Cardiac fibroblast (primary cell): ENCODE measurements at regions not wholly inside any gene's neighbourhood (a gene's known extent, or its start where the extent isn't known, plus 50 kb on each side); places are given as distances from the start of the nearest gene placed in this dataset.

Source experiments
- DNase-seq, 2 donors: peaks; one replicate each; pipeline versions ENCODE4 v3.0.0 to v3.0.0-alpha.2; 2010; ENCODE audit warnings: low read depth in 2 of 2
- H3K4me3 ChIP-seq, 2 donors: replicated peaks in 1 of 2; 1 replicate in 1 of 2; 2 replicates in 1 of 2; pipeline ENCODE4 v1.5.1; 2011; ENCODE audit warnings: low read depth in 2 of 2, low read length in 2 of 2, mild to moderate bottlenecking in 2 of 2, moderate library complexity in 1 of 2
- TF ChIP-seq, protein P1 (sequence below): IDR thresholded peaks from one replicate; pipeline ENCODE4 v1.5.1; 2011; ENCODE audit warnings: low read depth, mild to moderate bottlenecking, low read length, inconsistent platforms

DNA sequence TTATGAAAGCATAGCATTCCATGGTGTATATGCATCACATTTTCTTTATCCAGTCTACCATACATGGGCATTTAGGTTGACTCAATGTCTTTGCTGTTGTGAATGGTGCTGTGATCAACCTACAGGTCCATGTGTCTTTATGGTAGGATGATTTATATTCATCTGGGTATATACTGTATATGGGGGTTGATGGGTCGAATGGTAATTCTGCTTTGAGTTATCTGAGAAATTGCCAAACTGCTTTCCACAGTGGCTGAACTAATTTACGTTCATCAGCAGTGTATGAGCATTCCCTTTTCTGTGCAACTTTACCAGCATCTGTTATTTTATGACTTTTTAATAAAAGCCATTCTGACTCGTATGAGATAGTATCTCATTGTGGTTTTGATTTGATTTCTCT lies 662.4 kb upstream of the BCHE start:
- H3K4me3 ChIP-seq: no peak overlapping the region
- TF ChIP-seq, protein P1, sequence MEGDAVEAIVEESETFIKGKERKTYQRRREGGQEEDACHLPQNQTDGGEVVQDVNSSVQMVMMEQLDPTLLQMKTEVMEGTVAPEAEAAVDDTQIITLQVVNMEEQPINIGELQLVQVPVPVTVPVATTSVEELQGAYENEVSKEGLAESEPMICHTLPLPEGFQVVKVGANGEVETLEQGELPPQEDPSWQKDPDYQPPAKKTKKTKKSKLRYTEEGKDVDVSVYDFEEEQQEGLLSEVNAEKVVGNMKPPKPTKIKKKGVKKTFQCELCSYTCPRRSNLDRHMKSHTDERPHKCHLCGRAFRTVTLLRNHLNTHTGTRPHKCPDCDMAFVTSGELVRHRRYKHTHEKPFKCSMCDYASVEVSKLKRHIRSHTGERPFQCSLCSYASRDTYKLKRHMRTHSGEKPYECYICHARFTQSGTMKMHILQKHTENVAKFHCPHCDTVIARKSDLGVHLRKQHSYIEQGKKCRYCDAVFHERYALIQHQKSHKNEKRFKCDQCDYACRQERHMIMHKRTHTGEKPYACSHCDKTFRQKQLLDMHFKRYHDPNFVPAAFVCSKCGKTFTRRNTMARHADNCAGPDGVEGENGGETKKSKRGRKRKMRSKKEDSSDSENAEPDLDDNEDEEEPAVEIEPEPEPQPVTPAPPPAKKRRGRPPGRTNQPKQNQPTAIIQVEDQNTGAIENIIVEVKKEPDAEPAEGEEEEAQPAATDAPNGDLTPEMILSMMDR: no peak
- no peak for DNase-seq

DNA sequence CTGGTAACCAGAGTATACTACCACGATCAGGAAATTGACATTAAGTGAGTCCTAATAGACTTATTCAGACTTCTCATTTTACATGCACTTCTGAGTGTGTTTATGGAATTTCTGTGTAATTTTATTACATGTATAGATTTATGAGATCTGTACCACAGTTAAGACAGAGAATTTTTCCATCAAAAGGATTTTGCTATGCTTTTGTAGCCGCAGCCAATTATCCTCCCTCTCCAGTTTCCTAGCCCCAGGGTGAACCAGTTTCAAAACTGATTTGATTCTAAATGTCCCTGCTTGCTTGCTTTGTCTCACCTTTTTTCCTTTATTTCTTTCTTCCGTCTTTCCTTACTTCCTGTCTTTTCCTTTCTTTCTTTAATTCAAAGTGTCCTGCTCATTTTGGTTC lies 661.2 kb upstream of the BCHE start:
- no peak overlapping the region for H3K4me3 ChIP-seq
- TF ChIP-seq, protein P1: no peak
- DNase-seq: no peak

DNA sequence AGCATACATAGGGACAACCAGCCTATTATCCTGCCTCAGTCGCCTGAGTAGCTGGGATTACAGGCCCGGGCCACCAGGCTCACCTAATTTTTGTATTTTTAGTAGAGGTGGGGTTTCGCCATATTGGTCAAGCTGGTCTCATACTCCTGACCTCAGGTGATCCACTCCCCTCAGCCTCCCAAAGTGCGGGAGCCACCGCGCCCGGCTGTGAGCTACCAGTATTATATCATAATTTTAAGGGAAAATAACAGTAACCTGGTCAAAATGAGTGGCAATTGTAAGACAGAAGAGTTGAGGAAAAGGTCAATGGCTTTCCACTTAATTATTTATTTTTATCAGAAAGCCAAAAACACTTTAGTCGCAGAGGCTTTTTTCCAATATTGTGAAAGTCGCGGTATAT lies 652.6 kb upstream of the BCHE start:
- no peak for DNase-seq
- TF ChIP-seq, protein P1: no peak
- H3K4me3 ChIP-seq: no peak overlapping the region

DNA sequence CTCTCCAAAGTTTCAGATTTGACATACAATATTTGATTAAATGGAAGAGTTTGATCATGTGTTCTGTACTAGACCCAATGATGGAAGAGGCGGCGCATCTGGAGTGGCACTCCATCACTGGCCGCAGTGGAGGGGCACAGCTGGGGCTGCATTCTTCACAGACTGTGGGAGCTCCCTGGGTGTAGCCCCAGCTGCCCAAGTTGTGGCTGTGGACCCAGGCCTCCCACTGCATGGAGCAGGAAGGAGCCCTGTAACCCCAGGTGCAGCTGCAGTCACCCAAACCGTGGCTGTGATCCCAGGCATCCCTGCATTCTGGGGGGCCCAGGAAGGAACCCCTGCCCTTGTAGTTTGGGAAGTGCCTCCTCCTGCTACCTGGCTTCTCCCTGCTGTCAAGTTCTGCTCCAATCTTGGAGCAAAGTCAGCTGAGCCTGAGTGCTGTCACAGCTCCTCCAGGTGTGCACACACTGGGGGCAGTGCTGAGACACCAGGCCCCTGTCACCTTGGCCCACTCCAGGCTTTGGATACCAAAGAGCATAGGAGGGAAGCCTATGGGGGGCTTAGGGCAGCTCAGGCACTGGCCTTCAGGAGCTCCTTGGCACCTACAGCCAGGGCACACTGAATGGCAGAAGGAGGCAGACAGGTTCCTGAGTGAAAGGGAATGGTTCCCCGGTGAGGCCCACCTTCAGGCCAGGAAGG lies 651.9 kb upstream of the BCHE start:
- TF ChIP-seq, protein P1: no peak
- no peak overlapping the region for H3K4me3 ChIP-seq
- DNase-seq: no peak

DNA sequence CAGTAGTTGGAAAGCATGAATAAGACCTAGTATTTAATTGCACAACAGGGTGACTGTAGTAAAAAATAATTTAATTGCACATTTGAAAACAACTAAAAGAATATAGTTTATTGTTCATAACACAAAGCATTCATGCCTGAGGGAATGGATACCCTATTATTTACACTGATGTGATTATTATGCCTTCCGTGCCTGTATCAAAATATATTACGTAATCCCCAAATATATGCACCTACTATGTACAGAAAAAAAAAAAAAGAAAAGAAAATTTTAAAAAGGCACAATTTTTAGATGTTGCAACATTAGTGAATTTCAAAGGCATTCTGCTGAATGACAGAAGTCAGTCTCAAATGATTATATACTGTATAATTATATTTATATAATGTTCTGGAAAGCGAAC lies 647.2 kb upstream of the BCHE start:
- DNase-seq: no peak
- TF ChIP-seq, protein P1: no peak
- no peak overlapping the region for H3K4me3 ChIP-seq

DNA sequence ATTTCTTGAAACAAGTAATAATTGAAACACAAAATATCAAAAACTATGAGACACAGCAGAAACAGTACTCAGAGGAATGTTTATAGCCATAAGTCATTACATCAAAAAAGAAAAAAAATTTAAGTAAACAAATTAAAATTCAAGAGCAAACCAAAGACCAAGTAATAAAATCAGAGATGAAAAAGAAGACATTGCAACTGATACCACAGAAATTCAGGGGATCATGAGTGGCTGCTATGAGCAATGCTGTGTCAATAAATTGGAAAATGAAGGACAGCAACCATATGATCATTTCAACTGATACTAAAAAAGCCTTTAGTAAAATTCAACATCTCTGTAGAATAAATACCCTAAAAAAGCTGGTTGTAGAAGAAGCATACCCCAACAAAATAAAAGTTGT lies 644.1 kb upstream of the BCHE start:
- DNase-seq: no peak
- no peak overlapping the region for H3K4me3 ChIP-seq
- TF ChIP-seq, protein P1: no peak

DNA sequence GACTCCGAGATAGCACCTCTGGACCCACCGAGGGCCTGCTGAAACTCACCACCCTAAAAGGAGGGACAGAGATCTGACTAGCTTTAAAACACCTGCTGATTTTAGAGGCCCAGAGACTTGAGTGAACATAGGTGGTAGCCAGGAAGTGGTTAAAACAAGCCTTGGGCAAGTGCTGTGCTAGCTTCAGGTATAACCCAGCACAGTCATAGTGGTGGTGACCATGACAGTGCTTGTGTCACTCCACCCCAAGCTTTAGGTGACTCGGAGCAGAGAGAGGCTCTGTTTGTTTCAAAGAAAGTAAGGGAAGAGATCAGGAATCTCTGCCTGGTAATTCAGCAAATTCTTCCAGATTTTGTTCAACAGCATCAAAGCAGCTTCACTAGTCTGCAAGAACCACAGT lies 641.1 kb upstream of the BCHE start:
- DNase-seq: no peak
- no peak overlapping the region for H3K4me3 ChIP-seq
- TF ChIP-seq, protein P1: no peak
